Gastrocnemius medialis (tissue), 4 donors: ENCODE measurements at regions not wholly inside any gene's neighbourhood (a gene's known extent, or its start where the extent isn't known, plus 50 kb on each side); places are given as distances from the start of the nearest gene placed in this dataset.

ENCODE experiments used
- CTCF ChIP-seq, 5 experiments: fragments of 450-650 bp in 3 of 5; fragments of 200-600 bp in 2 of 5; sonication (generic) in 2 of 5; IDR thresholded peaks in 4 of 5; conservative IDR thresholded peaks in 1 of 5; 1 replicate in 4 of 5; 2 replicates in 1 of 5; pipeline ENCODE4 v1.5.1; 2016 to 2019; ENCODE audit warnings: antibody characterized with exemption in 5 of 5, mild to moderate bottlenecking in 3 of 5, moderate library complexity in 3 of 5
- POLR2A ChIP-seq, 2 donors: fragments of 450-650 bp; IDR thresholded peaks; one replicate each; pipeline ENCODE4 v1.6.1; 2017; ENCODE audit warnings: antibody characterized with exemption in 2 of 2, mild to moderate bottlenecking in 2 of 2, moderate library complexity in 2 of 2

GRCh38 chr14:101495827-101496775 is 65.2 kb upstream of the DIO3 start:
- no peak for TF ChIP-seq CTCF (IDR thresholded peaks at IDR 0.05 in 4 of 5, conservative IDR thresholded peaks at IDR 0.05 in 1 of 5)
- TF ChIP-seq POLR2A (IDR thresholded peaks at IDR 0.05), result no peak
